ENCODE measurements at regions not wholly inside any gene's neighbourhood (a gene's known extent, or its start where the extent isn't known, plus 50 kb on each side); places are given as distances from the start of the nearest gene placed in this dataset.

GRCh38 chr2:12202313-12203075, 456.1 kb downstream of the LPIN1 start (continued):
- TF ChIP-seq USF2 (IDR thresholded peaks at IDR 0.05) = no peak

- ChIA-PET CTCF (no interaction called here), POLR2A (no interaction called here)
- no peak overlapping the region for H3K4me3 ChIP-seq
- no peak overlapping the region for H3K4me2 ChIP-seq
- FAIRE-seq (no peak), ATAC-seq (no peak), DNase-seq (ENCODE audit: low read depth in 1 of 2, low spot score in 1 of 2) (no peak)
- no peak overlapping the region for H3K27ac ChIP-seq
- H3K9me3 ChIP-seq = no peaks in the 10 kb centered on the region
- 1% methylated on average over 2 of the region's 2 CpGs for WGBS (ENCODE audit: missing lambda C conversion rate)
- TF ChIP-seq CHD4 (IDR thresholded peaks at IDR 0.05; ENCODE audit: borderline replicate concordance) (no peak), KDM5A (IDR thresholded peaks at IDR 0.05) (no peak), MAFK (IDR thresholded peaks at IDR 0.05; ENCODE audit: partially characterized antibody) (no peak), KDM1A (IDR thresholded peaks at IDR 0.05; ENCODE audit: low read depth) (no peak), E2F6 (IDR thresholded peaks at IDR 0.05; ENCODE audit: borderline replicate concordance, low read depth) (no peak), CTCF (IDR thresholded peaks at IDR 0.05) (no peak), ZC3H11A (IDR thresholded peaks at IDR 0.05) (no peak), CHD2 (IDR thresholded peaks at IDR 0.05; ENCODE audit: low read length, partially characterized antibody) (no peak), RNF2 (IDR thresholded peaks at IDR 0.05; ENCODE audit: borderline replicate concordance, low read depth) (no peak)
- H3K4me1 ChIP-seq = no peaks in the 10 kb centered on the region
These were observed 457.1 kb downstream of the LPIN1 start for GRCh38 chr2:12203528-12203927.

GRCh38 chr2:12205086-12205485, 458.7 kb downstream of the LPIN1 start:
- H3K27ac ChIP-seq = no peak overlapping the region
- TF ChIP-seq EHF (CRISPR knock-in tag; IDR thresholded peaks at IDR 0.05) (no peak), CHD4 (IDR thresholded peaks at IDR 0.05; ENCODE audit: borderline replicate concordance) (no peak), RFX5 (IDR thresholded peaks at IDR 0.05) (no peak)
- no peaks in the 10 kb centered on the region for H3K9me3 ChIP-seq
- no peak for ATAC-seq
- no peak overlapping the region for H3K4me3 ChIP-seq
- no peak overlapping the region for H3K4me2 ChIP-seq
- H3K4me1 ChIP-seq = no peaks in the 10 kb centered on the region
- 2% methylated on average over 3 of the region's 3 CpGs for WGBS (ENCODE audit: missing lambda C conversion rate)
- POLR2A ChIA-PET = no interaction called here
- DNase-seq (ENCODE audit: low read depth in 1 of 2, low spot score in 1 of 2) = no peak
- CTCF ChIA-PET = interaction anchor here (0.7 kb wide), 1 partner anchor 304 kb away, joined by 3 read pairs; no protein-coding TSS in a partner anchor
- FAIRE-seq = no peak

GRCh38 chr2:12207491-12207890, 461.1 kb downstream of the LPIN1 start:
- no peak overlapping the region for H3K27ac ChIP-seq
- DNase-seq (ENCODE audit: low read depth in 1 of 2, low spot score in 1 of 2) (no peak), FAIRE-seq (no peak), ATAC-seq (no peak)
- no peak for TF ChIP-seq SREBF2 (IDR thresholded peaks at IDR 0.05)
- no peak for TF ChIP-seq CTCF (IDR thresholded peaks at IDR 0.05)
- TF ChIP-seq RNF2 (IDR thresholded peaks at IDR 0.05; ENCODE audit: borderline replicate concordance, low read depth) = no peak
- TF ChIP-seq MYC (IDR thresholded peaks at IDR 0.05; ENCODE audit: borderline replicate concordance, low read length) = no peak
- TF ChIP-seq ZNF302 (CRISPR knock-in tag; IDR thresholded peaks at IDR 0.05) = no peak
- no peak for TF ChIP-seq KDM5A (IDR thresholded peaks at IDR 0.05)
- TF ChIP-seq USF2 (IDR thresholded peaks at IDR 0.05) = no peak
- no peak for TF ChIP-seq TFCP2L1 (CRISPR knock-in tag; IDR thresholded peaks at IDR 0.05)
- no peak for TF ChIP-seq HOXB5 (CRISPR knock-in tag; IDR thresholded peaks at IDR 0.05)
- no peaks in the 10 kb centered on the region for H3K9me3 ChIP-seq
- no peak overlapping the region for H3K4me2 ChIP-seq
- WGBS (ENCODE audit: missing lambda C conversion rate) = 0% methylated on average over 1 of the region's 1 CpG
- ChIA-PET CTCF (no interaction called here), POLR2A (no interaction called here)
- H3K4me3 ChIP-seq = no peak overlapping the region
- no peaks in the 10 kb centered on the region for H3K4me1 ChIP-seq

Measured in A549 (cell line).